ENCODE measurements at regions not wholly inside any gene's neighbourhood (a gene's known extent, or its start where the extent isn't known, plus 50 kb on each side); places are given as distances from the start of the nearest gene placed in this dataset.
A peak's percentile ranks its signal among the peaks of the same experiment; 100 is the strongest.
"Not testable (repeated sequence)": the region's sequence is repeated elsewhere in the genome, so short reads cannot be mapped to it uniquely, and the experiment has no call there.

- DNase-seq (ENCODE audit: low read depth) = no peak
Measured at GRCh38 chr10:6817770-6818169, 237.7 kb upstream of the PRKCQ start.

GRCh38 chr10:6815346-6815745 lies 235.3 kb upstream of the PRKCQ start:
- DNase-seq (ENCODE audit: low read depth) = no peak

- no peak for DNase-seq (ENCODE audit: low read depth)
Measured at GRCh38 chr10:6813856-6814255, 233.8 kb upstream of the PRKCQ start.

GRCh38 chr10:6813306-6813705 lies 233.2 kb upstream of the PRKCQ start:
- no peak for DNase-seq (ENCODE audit: low read depth)

GRCh38 chr10:6811153-6811552 lies 231.1 kb upstream of the PRKCQ start:
- no peak for DNase-seq (ENCODE audit: low read depth)

- DNase-seq (ENCODE audit: low read depth) = no peak
Measured at GRCh38 chr10:6803427-6803783, 223.3 kb upstream of the PRKCQ start.

GRCh38 chr10:6802759-6803426 lies 222.8 kb upstream of the PRKCQ start:
- no peak for DNase-seq (ENCODE audit: low read depth)

GRCh38 chr10:6796231-6796630 lies 216.2 kb upstream of the PRKCQ start:
- no peak for DNase-seq (ENCODE audit: low read depth)

GRCh38 chr10:6795541-6795940 lies 215.5 kb upstream of the PRKCQ start:
- DNase-seq (ENCODE audit: low read depth) = no peak

- DNase-seq (ENCODE audit: low read depth) = not testable (repeated sequence)
Measured at GRCh38 chr10:6794841-6795240, 214.8 kb upstream of the PRKCQ start.

- DNase-seq (ENCODE audit: low read depth) = no peak
Measured at GRCh38 chr10:6794441-6794840, 214.4 kb upstream of the PRKCQ start.

GRCh38 chr10:6788731-6789130 lies 208.7 kb upstream of the PRKCQ start:
- no peak for DNase-seq (ENCODE audit: low read depth)

- DNase-seq (ENCODE audit: low read depth) = no peak
Measured at GRCh38 chr10:6788231-6788630, 208.2 kb upstream of the PRKCQ start.

GRCh38 chr10:6787718-6788117 lies 207.6 kb upstream of the PRKCQ start:
- no peak for DNase-seq (ENCODE audit: low read depth)

- no peak for DNase-seq (ENCODE audit: low read depth)
Measured at GRCh38 chr10:6787091-6787490, 207.0 kb upstream of the PRKCQ start.

GRCh38 chr10:6786579-6787031 lies 206.5 kb upstream of the PRKCQ start:
- peak; percentile 28 for DNase-seq (ENCODE audit: low read depth)

- DNase-seq (ENCODE audit: low read depth) = not testable (repeated sequence)
Measured at GRCh38 chr10:6784429-6784828, 204.4 kb upstream of the PRKCQ start.

GRCh38 chr10:6783471-6783870 lies 203.4 kb upstream of the PRKCQ start:
- no peak for DNase-seq (ENCODE audit: low read depth)

GRCh38 chr10:6782378-6782777 lies 202.3 kb upstream of the PRKCQ start:
- no peak for DNase-seq (ENCODE audit: low read depth)

- DNase-seq (ENCODE audit: low read depth) = no peak
Measured at GRCh38 chr10:6781133-6781770, 201.2 kb upstream of the PRKCQ start.

- no peak for DNase-seq (ENCODE audit: low read depth)
Measured at GRCh38 chr10:6780008-6780677, 200.1 kb upstream of the PRKCQ start.

- peak; percentile 85 for DNase-seq (ENCODE audit: low read depth)
Measured at GRCh38 chr10:6778992-6779701, 199.1 kb upstream of the PRKCQ start.

GRCh38 chr10:6776170-6776569 lies 196.1 kb upstream of the PRKCQ start:
- DNase-seq (ENCODE audit: low read depth) = no peak
